ENCODE measurements at regions not wholly inside any gene's neighbourhood (a gene's known extent, or its start where the extent isn't known, plus 50 kb on each side); places are given as distances from the start of the nearest gene placed in this dataset.

DNA sequence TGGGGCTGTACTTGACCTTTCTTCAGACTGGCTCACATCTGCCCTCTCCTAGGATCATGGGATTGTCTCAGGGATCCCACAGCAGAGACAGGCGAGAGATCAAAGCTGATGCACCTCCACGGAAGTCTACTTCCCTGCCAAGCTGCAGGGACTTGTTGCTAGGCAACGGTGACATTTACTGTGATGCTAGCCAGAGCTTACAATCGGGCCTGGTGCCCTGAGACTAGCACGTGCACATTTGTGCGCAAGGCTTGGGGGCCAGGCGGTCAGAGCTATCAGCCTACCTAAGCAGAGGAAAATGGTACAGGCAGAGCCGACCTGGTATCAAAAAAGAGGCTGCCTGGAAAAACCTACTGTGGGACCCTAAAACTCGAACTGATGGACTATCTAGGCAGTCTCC is 607.3 kb upstream of the TSPY4 start:
- TF ChIP-seq, protein P1, sequence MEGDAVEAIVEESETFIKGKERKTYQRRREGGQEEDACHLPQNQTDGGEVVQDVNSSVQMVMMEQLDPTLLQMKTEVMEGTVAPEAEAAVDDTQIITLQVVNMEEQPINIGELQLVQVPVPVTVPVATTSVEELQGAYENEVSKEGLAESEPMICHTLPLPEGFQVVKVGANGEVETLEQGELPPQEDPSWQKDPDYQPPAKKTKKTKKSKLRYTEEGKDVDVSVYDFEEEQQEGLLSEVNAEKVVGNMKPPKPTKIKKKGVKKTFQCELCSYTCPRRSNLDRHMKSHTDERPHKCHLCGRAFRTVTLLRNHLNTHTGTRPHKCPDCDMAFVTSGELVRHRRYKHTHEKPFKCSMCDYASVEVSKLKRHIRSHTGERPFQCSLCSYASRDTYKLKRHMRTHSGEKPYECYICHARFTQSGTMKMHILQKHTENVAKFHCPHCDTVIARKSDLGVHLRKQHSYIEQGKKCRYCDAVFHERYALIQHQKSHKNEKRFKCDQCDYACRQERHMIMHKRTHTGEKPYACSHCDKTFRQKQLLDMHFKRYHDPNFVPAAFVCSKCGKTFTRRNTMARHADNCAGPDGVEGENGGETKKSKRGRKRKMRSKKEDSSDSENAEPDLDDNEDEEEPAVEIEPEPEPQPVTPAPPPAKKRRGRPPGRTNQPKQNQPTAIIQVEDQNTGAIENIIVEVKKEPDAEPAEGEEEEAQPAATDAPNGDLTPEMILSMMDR (conservative IDR thresholded peaks at IDR 0.05 in 1 of 2, IDR thresholded peaks at IDR 0.05 in 1 of 2; ENCODE audit: low read depth in 1 of 2, low read length in 2 of 2) = no peak
- no peak for TF ChIP-seq EZH2 (IDR thresholded peaks at IDR 0.05; ENCODE audit: low read length, missing control alignments)
